Psoas muscle (tissue), 7 donors: ENCODE measurements at regions not wholly inside any gene's neighbourhood (a gene's known extent, or its start where the extent isn't known, plus 50 kb on each side); places are given as distances from the start of the nearest gene placed in this dataset.

Source experiments
- ATAC-seq, 4 donors: fragments of 200-7000 bp; cut with Tn5 transposase; one replicate each; pipeline ENCODE4 v1.9.1; 2020; ENCODE audit warnings: moderate library complexity in 3 of 4, mild to moderate bottlenecking in 2 of 4
- DNase-seq, 2 donors: peaks; one replicate each; pipeline ENCODE4 v3.0.0-alpha.2; 2020
- H3K27ac ChIP-seq: fragments of 200-600 bp; one replicate; pipeline ENCODE4 v1.8.0; 2022
- H3K27me3 ChIP-seq, 3 donors: fragments of 200-600 bp in 1 of 3; one replicate each; pipeline versions ENCODE4 v1.6.1 to v1.8.0; 2013 to 2022; ENCODE audit warnings: low read length in 2 of 3, mild to moderate bottlenecking in 2 of 3, moderate library complexity in 1 of 3; ENCODE audit not compliant: insufficient read depth in 3 of 3
- H3K36me3 ChIP-seq, 2 donors: fragments of 200-600 bp in 1 of 2; one replicate each; pipeline versions ENCODE4 v1.6.1 to v1.8.0; 2013 to 2022; ENCODE audit warnings: low read depth in 1 of 2, mild to moderate bottlenecking in 1 of 2, moderate library complexity in 1 of 2; ENCODE audit not compliant: insufficient read depth in 1 of 2
- H3K4me1 ChIP-seq: fragments of 200-600 bp; one replicate; pipeline ENCODE4 v1.8.0; 2022
- H3K4me3 ChIP-seq: fragments of 200-600 bp; one replicate; pipeline ENCODE4 v1.8.0; 2022; ENCODE audit warnings: mild to moderate bottlenecking
- H3K9me3 ChIP-seq: fragments of 200-600 bp; one replicate; pipeline ENCODE4 v1.8.0; 2022
- CTCF ChIP-seq: fragments of 200-600 bp; IDR thresholded peaks from one replicate; pipeline ENCODE4 v1.8.0; 2022; ENCODE audit warnings: antibody characterized with exemption
- WGBS, 3 donors: extraction: QIAGEN DNeasy Blood & Tissue Kit; methylation state at CpG; one replicate each; pipeline versions ENCODE4 v1.1.6 to v1.1.7; 2013; 5-methylcytosine and 5-hydroxymethylcytosine counted together
- intact Hi-C, 2 donors: fragments of 100-400 bp; cut with DNase I; formaldehyde crosslinking; loops; one replicate each; pipeline versions ENCODE4 v1.11.0 to v1.14.2; 2022
- donor health status: healthy with polysubstance abuse.
- donor health status: DM: no; HTN: no; CAD: no; lungs with moderate emphysema.
- donor health status: Bipolar disorder and iron deficiency.
- donor health status: healthy.
- donor health status: DM: yes; HTN: yes; CAD: no.
- donor health status: DM: no; HTN: no; CAD: no.
- donor health status: DM: yes; HTN: yes; CAD: no.

- H3K9me3 ChIP-seq: no peaks in the 10 kb centered on the region
- no peaks in the 10 kb centered on the region for H3K36me3 ChIP-seq
- no peak for TF ChIP-seq CTCF
- 40 to 52% (median 40%) methylated on average over 3 of the region's 3 CpGs for WGBS, 3 donors
- no peak overlapping the region for H3K27ac ChIP-seq
- H3K4me1 ChIP-seq: no peaks in the 10 kb centered on the region
- no peaks in the 10 kb centered on the region for H3K27me3 ChIP-seq
- H3K4me3 ChIP-seq: no peak overlapping the region
- intact Hi-C loops: no loop called here
- DNase-seq: no peak
- no peak for ATAC-seq
Measured at GRCh38 chr3:99332718-99333117, 305.7 kb upstream of the COL8A1 start.

- 48 to 65% (median 56%) methylated on average over 2 of the region's 2 CpGs for WGBS, 3 donors
- no peak for ATAC-seq
- no peaks in the 10 kb centered on the region for H3K36me3 ChIP-seq
Measured at GRCh38 chr3:99332276-99332675, 306.1 kb upstream of the COL8A1 start.

GRCh38 chr3:99330924-99331532 lies 307.4 kb upstream of the COL8A1 start:
- intact Hi-C loops: no loop called here
- no peak for ATAC-seq
- no peak for TF ChIP-seq CTCF
- DNase-seq: no peak
- H3K9me3 ChIP-seq: no peaks in the 10 kb centered on the region
- no peak overlapping the region for H3K4me3 ChIP-seq
- H3K36me3 ChIP-seq: no peaks in the 10 kb centered on the region
- 93 to 96% (median 95%) methylated on average over 1 of the region's 1 CpG for WGBS, 3 donors
- no peak overlapping the region for H3K27ac ChIP-seq
- H3K4me1 ChIP-seq: no peaks in the 10 kb centered on the region
- no peaks in the 10 kb centered on the region for H3K27me3 ChIP-seq

More at GRCh38 chr3:99332276-99332675, 306.1 kb upstream of the COL8A1 start:
- TF ChIP-seq CTCF: no peak
- H3K9me3 ChIP-seq: no peaks in the 10 kb centered on the region
- H3K27ac ChIP-seq: no peak overlapping the region
- DNase-seq: no peak
- no peaks in the 10 kb centered on the region for H3K4me1 ChIP-seq
- no peaks in the 10 kb centered on the region for H3K27me3 ChIP-seq
- H3K4me3 ChIP-seq: no peak overlapping the region
- intact Hi-C loops: no loop called here

GRCh38 chr3:99330281-99330680 lies 308.1 kb upstream of the COL8A1 start:
- no peak for TF ChIP-seq CTCF
- Histone ChIP-seq H3K27ac (no peak overlapping the region), H3K4me3 (no peak overlapping the region), H3K9me3 (no peaks in the 10 kb centered on the region), H3K36me3 (no peaks in the 10 kb centered on the region), H3K4me1 (no peaks in the 10 kb centered on the region), H3K27me3 (no peaks in the 10 kb centered on the region)
- ATAC-seq (no peak), DNase-seq (no peak)
- intact Hi-C loops: no loop called here
- WGBS, 3 donors: 43 to 54% (median 48%) methylated on average over 2 of the region's 2 CpGs

- Histone ChIP-seq H3K27ac (no peak overlapping the region), H3K4me1 (no peaks in the 10 kb centered on the region), H3K9me3 (no peaks in the 10 kb centered on the region), H3K4me3 (no peak overlapping the region), H3K36me3 (no peaks in the 10 kb centered on the region), H3K27me3 (no peaks in the 10 kb centered on the region)
- ATAC-seq (no peak), DNase-seq (no peak)
- no peak for TF ChIP-seq CTCF
- WGBS, 3 donors: 45 to 52% (median 46%) methylated on average over 4 of the region's 4 CpGs
- intact Hi-C loops: no loop called here
Measured at GRCh38 chr3:99325402-99325801, 313.0 kb upstream of the COL8A1 start.
